Liver (tissue), 7 donors: ENCODE measurements at regions not wholly inside any gene's neighbourhood (a gene's known extent, or its start where the extent isn't known, plus 50 kb on each side); places are given as distances from the start of the nearest gene placed in this dataset.

Experiments
- DNase-seq: peaks from one replicate; pipeline ENCODE4 v3.0.0-alpha.2; 2017; ENCODE audit warnings: low spot score
- H3K27ac ChIP-seq, 2 donors: one replicate each; pipeline ENCODE4 v1.7.0; 2013; ENCODE audit warnings: inconsistent platforms in 2 of 2, low read length in 2 of 2, control low read depth in 1 of 2, low read depth in 1 of 2, mild to moderate bottlenecking in 1 of 2
- H3K27me3 ChIP-seq, 4 donors: one replicate each; pipeline versions ENCODE4 v1.6.1 to v1.7.0; 2013; ENCODE audit warnings: low read length in 3 of 4, inconsistent platforms in 1 of 4, mild to moderate bottlenecking in 1 of 4, moderate library complexity in 1 of 4; ENCODE audit not compliant: control insufficient read depth in 4 of 4, insufficient read depth in 4 of 4
- H3K36me3 ChIP-seq, 4 donors: one replicate each; pipeline versions ENCODE4 v1.6.1 to v1.7.0; 2013; ENCODE audit warnings: low read length in 3 of 4, mild to moderate bottlenecking in 3 of 4, low read depth in 1 of 4, moderate library complexity in 1 of 4; ENCODE audit not compliant: control insufficient read depth in 4 of 4, insufficient read depth in 3 of 4
- H3K4me1 ChIP-seq, 4 donors: one replicate each; pipeline versions ENCODE4 v1.6.1 to v1.7.0; 2013; ENCODE audit warnings: low read length in 3 of 4, mild to moderate bottlenecking in 3 of 4, moderate library complexity in 1 of 4; ENCODE audit not compliant: control insufficient read depth in 4 of 4, insufficient read depth in 4 of 4
- H3K4me3 ChIP-seq, 3 donors: one replicate each; pipeline versions ENCODE4 v1.6.1 to v1.7.0; 2013; ENCODE audit warnings: low read length in 3 of 3, control low read depth in 1 of 3, low read depth in 1 of 3, mild to moderate bottlenecking in 1 of 3
- H3K9ac ChIP-seq, 2 donors: one replicate each; pipeline ENCODE4 v1.7.0; 2013; ENCODE audit warnings: low read length in 2 of 2, mild to moderate bottlenecking in 2 of 2, moderate library complexity in 2 of 2, control low read depth in 1 of 2, low read depth in 1 of 2
- H3K9me3 ChIP-seq, 4 donors: one replicate each; pipeline versions ENCODE4 v1.6.1 to v1.7.0; 2013; ENCODE audit warnings: low read length in 3 of 4; ENCODE audit not compliant: control insufficient read depth in 4 of 4
- FOXA1 ChIP-seq: IDR thresholded peaks from 2 replicates; pipeline ENCODE4 v1.6.1; 2016; ENCODE audit warnings: antibody characterized with exemption
- FOXA2 ChIP-seq: IDR thresholded peaks from 2 replicates; pipeline ENCODE4 v1.6.1; 2016; ENCODE audit warnings: antibody characterized with exemption
- GABPA ChIP-seq, 2 donors: IDR thresholded peaks in 1 of 2; conservative IDR thresholded peaks in 1 of 2; 2 replicates each; pipeline ENCODE4 v1.6.1; 2016; ENCODE audit warnings: antibody characterized with exemption in 2 of 2, mild to moderate bottlenecking in 1 of 2, moderate library complexity in 1 of 2
- HNF4A ChIP-seq, 2 donors: conservative IDR thresholded peaks; 2 replicates each; pipeline ENCODE4 v1.6.1; 2016; ENCODE audit warnings: antibody characterized with exemption in 2 of 2, mild to moderate bottlenecking in 2 of 2
- HNF4G ChIP-seq: IDR thresholded peaks from 2 replicates; pipeline ENCODE4 v1.6.1; 2016; ENCODE audit warnings: antibody characterized with exemption
- JUND ChIP-seq, 2 donors: IDR thresholded peaks; 2 replicates each; pipeline ENCODE4 v1.6.1; 2016; ENCODE audit warnings: antibody characterized with exemption in 2 of 2
- NR2F2 ChIP-seq: IDR thresholded peaks from 2 replicates; pipeline ENCODE4 v1.6.1; 2016; ENCODE audit warnings: antibody characterized with exemption
- RAD21 ChIP-seq, 2 donors: IDR thresholded peaks; 2 replicates each; pipeline ENCODE4 v1.6.1; 2016; ENCODE audit warnings: antibody characterized with exemption in 2 of 2, mild to moderate bottlenecking in 2 of 2
- REST ChIP-seq: IDR thresholded peaks from 2 replicates; pipeline ENCODE4 v1.6.1; 2016; ENCODE audit warnings: antibody characterized with exemption, mild to moderate bottlenecking
- RXRA ChIP-seq, 2 donors: IDR thresholded peaks; 2 replicates each; pipeline ENCODE4 v1.6.1; 2017 to 2018; ENCODE audit warnings: antibody characterized with exemption in 2 of 2, mild to moderate bottlenecking in 1 of 2
- SP1 ChIP-seq: IDR thresholded peaks from 2 replicates; pipeline ENCODE4 v1.6.1; 2018; ENCODE audit warnings: antibody characterized with exemption, mild to moderate bottlenecking
- TAF1 ChIP-seq: conservative IDR thresholded peaks from 2 replicates; pipeline ENCODE4 v1.6.1; 2016; ENCODE audit warnings: antibody characterized with exemption, mild to moderate bottlenecking
- YY1 ChIP-seq: IDR thresholded peaks from 2 replicates; pipeline ENCODE4 v1.6.1; 2016; ENCODE audit warnings: antibody characterized with exemption, mild to moderate bottlenecking
- ZBTB33 ChIP-seq: IDR thresholded peaks from 2 replicates; pipeline ENCODE4 v1.6.1; 2016; ENCODE audit warnings: antibody characterized with exemption
- WGBS: extraction: QIAGEN DNeasy Blood & Tissue Kit; methylation state at CpG from one replicate; pipeline ENCODE4 v1.1.7; 2013; 5-methylcytosine and 5-hydroxymethylcytosine counted together
- TF ChIP-seq, protein P1 (sequence below): IDR thresholded peaks from 2 replicates; pipeline ENCODE4 v1.6.1; 2016; ENCODE audit warnings: antibody characterized with exemption
- donor health status: healthy.
- donor health status: healthy.
- donor health status: healthy.
- donor health status: healthy.

- WGBS: 56% methylated on average over 9 of the region's 9 CpGs
- DNase-seq: no peak
- Histone ChIP-seq H3K4me3 (no peak overlapping the region), H3K27me3 (peaks cover 0 to 6% (median 1%) of the 10 kb centered on the region in 4 donors), H3K4me1 (no peaks in the 10 kb centered on the region), H3K27ac (no peak overlapping the region), H3K9ac (no peak overlapping the region), H3K36me3 (no peaks in the 10 kb centered on the region), H3K9me3 (peaks cover 0 to 3% (median 0%) of the 10 kb centered on the region in 4 donors)
- TF ChIP-seq JUND (IDR thresholded peaks at IDR 0.05): no peak
- TF ChIP-seq RAD21 (IDR thresholded peaks at IDR 0.05): no peak
These were observed 181.9 kb downstream of the FGF18 start for GRCh38 chr5:171601266-171601881.

DNA sequence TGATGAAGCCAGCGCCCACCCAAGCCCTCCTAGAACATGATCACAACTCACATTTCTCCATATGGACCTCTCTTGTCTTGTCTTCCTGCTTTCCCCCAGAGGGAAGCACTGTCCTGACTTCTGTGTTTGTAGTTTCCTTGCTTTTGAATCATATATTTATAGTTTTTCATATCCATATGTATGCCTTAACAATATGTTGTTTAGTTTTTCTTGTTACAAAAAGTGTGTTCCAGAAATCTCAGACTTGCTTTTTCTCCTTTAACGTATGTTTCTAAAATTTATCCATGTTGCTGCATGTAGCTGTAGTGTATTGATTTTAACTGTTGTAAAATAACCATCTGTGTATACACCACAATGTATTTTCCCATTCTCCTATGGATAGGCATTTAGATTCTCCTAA, 182.0 kb upstream of the SMIM23 start:
- Histone ChIP-seq H3K9me3 (peaks cover 0 to 5% (median 0%) of the 10 kb centered on the region in 4 donors), H3K4me3 (no peak overlapping the region), H3K27ac (no peak overlapping the region), H3K27me3 (peaks cover 0 to 6% (median 1%) of the 10 kb centered on the region in 4 donors), H3K4me1 (no peaks in the 10 kb centered on the region), H3K36me3 (no peaks in the 10 kb centered on the region), H3K9ac (no peak overlapping the region)
- WGBS: 86% methylated on average over 2 of the region's 2 CpGs
- DNase-seq: no peak
- TF ChIP-seq SP1 (no peak), YY1 (no peak), FOXA2 (no peak), HNF4G (no peak), NR2F2 (no peak), RXRA (IDR thresholded peaks at IDR 0.05) (no peak), ZBTB33 (no peak), HNF4A (conservative IDR thresholded peaks at IDR 0.05) (no peak), REST (no peak), GABPA (IDR thresholded peaks at IDR 0.05 in 1 of 2, conservative IDR thresholded peaks at IDR 0.05 in 1 of 2) (no peak), TAF1 (no peak), FOXA1 (no peak), RAD21 (IDR thresholded peaks at IDR 0.05) (no peak)
- TF ChIP-seq, protein P1, sequence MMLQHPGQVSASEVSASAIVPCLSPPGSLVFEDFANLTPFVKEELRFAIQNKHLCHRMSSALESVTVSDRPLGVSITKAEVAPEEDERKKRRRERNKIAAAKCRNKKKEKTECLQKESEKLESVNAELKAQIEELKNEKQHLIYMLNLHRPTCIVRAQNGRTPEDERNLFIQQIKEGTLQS: no peak
